Muscle layer of duodenum (tissue), 2 donors: ENCODE measurements at regions not wholly inside any gene's neighbourhood (a gene's known extent, or its start where the extent isn't known, plus 50 kb on each side); places are given as distances from the start of the nearest gene placed in this dataset.

Source experiments
- H3K27ac ChIP-seq: one replicate; pipeline ENCODE4 v1.7.0; 2013; ENCODE audit warnings: mild to moderate bottlenecking, low read length
- H3K27me3 ChIP-seq: one replicate; pipeline ENCODE4 v1.7.0; 2013; ENCODE audit warnings: low read depth, mild to moderate bottlenecking, control low read depth, low read length
- H3K36me3 ChIP-seq, 2 donors: one replicate each; pipeline ENCODE4 v1.7.0; 2013; ENCODE audit warnings: low read length in 2 of 2, control low read depth in 1 of 2, mild to moderate bottlenecking in 1 of 2; ENCODE audit not compliant: insufficient read depth in 2 of 2, control insufficient read depth in 1 of 2
- H3K4me1 ChIP-seq, 2 donors: one replicate each; pipeline ENCODE4 v1.7.0; 2013; ENCODE audit warnings: low read length in 2 of 2, mild to moderate bottlenecking in 2 of 2, control low read depth in 1 of 2, moderate library complexity in 1 of 2; ENCODE audit not compliant: insufficient read depth in 2 of 2, control insufficient read depth in 1 of 2
- H3K4me3 ChIP-seq, 2 donors: one replicate each; pipeline ENCODE4 v1.7.0; 2013; ENCODE audit warnings: low read length in 2 of 2, low read depth in 1 of 2, mild to moderate bottlenecking in 1 of 2
- H3K9me3 ChIP-seq, 2 donors: one replicate each; pipeline ENCODE4 v1.7.0; 2013; ENCODE audit warnings: low read length in 2 of 2, control low read depth in 1 of 2, mild to moderate bottlenecking in 1 of 2; ENCODE audit not compliant: control insufficient read depth in 1 of 2
- donor health status: healthy.

DNA sequence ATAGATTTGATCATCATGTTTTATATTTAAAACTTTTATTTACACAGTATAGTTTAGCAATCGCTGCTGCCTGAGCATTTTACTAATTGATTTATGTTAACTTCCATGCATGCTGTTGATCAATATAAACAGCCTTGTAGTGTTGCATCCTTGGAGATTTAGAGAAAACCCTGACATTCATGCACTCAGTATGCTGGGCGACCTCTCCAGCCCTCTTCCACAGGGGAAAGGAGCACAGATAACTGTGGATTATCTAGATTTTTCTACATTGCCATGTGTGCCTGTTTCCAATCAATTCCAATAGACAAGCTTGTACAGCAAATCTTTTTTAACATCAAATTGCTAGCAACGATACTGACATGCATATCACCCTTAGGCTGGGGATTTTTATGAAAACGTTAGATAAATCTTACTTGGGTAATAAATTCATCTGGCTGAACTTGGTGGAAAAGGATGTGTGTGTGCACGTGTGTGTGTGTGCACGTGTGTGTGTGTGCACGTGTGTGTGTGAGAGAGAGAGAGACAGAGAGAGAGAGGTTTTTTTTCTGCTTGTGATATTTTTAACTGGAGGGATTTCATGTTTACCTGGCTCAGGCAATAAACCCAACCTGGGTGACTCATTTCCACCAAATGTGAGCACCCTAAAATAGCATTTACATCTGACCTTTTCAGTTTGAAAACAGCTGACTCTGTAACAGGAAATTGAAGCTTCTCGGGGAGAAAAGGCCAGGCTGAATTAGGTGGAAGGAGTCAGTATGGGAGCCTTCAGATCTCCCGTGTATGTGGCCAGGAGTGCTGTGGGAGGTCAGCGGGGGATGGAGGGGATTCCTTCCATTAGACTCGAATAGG is 339.8 kb downstream of the PRDM2 start:
- Histone ChIP-seq H3K27ac (no peak overlapping the region), H3K9me3 (peaks cover 5 to 15% of the 10 kb centered on the region in 2 donors), H3K36me3 (no peaks in the 10 kb centered on the region), H3K4me1 (no peaks in the 10 kb centered on the region), H3K27me3 (no peaks in the 10 kb centered on the region), H3K4me3 (no peak overlapping the region)

DNA sequence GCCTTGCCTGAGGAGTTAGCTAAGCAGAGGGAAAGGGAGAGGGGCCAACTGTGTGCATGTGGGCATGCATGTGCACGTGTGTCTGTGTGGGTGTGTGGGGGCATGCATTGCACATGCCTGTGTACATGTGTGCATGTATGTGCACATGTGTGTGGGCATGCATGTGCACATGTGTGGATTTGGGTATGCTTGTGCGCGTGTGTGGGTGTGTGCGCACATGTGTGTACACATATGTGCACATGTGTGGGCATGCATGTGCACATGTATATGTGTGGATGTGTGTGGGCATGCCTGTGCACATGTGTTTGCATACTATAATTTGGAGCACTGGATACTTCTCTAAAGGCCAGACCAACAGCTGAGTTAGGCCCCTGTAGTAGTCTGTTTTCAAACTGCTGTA is 350.0 kb downstream of the PRDM2 start:
- H3K4me1 ChIP-seq, result no peaks in the 10 kb centered on the region
- H3K27ac ChIP-seq, result no peak overlapping the region
- no peaks in the 10 kb centered on the region for H3K9me3 ChIP-seq
- no peak overlapping the region for H3K4me3 ChIP-seq
- no peaks in the 10 kb centered on the region for H3K27me3 ChIP-seq
- no peaks in the 10 kb centered on the region for H3K36me3 ChIP-seq

DNA sequence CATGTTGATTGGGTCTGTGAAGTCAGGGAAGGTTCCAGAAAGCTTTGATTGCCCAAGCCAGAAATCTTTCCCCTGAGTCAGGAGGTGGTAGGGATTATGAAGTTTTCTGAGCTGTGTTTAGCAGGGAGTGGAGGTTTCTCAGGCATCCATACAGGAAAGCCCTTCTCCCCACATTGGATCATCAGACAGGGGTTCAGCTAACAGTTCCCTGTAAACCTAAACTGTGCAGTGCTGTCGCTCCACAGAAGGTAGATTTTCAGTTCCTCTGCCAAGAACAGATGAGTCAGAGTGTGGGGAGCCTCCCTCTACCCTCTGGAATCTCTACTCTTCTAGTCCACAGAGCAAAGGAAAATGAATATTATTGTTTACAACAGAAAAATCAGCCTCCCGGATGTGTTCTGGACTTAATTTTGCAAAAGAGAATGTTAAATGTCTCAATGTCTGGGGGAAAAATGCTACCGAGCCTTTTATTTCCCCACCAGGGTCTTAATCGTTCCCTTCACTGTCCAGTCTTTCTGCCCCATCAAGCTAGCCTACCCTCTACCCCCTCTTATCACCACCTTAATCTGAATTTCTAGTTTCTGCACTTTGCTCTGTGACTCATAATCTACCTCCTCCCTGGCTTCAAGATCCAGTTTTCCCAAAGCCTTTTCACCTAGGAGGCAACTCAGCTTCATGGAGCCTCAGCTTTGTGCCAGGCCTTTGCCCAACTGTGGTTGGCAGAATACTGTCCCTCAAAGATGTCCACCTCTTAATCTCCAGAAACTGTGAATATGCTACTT is 355.6 kb downstream of the PRDM2 start:
- Histone ChIP-seq H3K27ac (no peak overlapping the region), H3K36me3 (no peaks in the 10 kb centered on the region), H3K9me3 (no peaks in the 10 kb centered on the region), H3K27me3 (no peaks in the 10 kb centered on the region), H3K4me3 (no peak overlapping the region), H3K4me1 (peaks cover 0 to 4% of the 10 kb centered on the region in 2 donors)

DNA sequence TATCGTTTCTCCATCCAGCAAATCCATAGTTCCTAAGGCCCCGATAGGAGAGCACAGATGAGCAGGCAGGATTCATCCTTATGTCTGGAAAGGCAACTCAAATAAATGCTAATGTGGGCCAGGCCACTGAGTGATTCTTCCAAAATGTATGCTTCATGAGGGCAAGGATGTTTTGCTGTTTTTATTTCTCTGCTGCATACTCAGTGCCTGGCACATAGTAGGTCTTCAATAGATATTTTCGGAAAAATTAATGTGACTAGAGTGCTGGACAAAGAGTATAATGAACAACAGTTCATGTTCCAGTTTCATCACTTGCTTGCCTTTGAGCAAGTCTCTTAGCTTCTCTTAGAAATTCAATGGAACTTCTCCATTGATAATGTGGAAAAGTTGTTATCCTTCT is 357.7 kb downstream of the PRDM2 start:
- Histone ChIP-seq H3K36me3 (no peaks in the 10 kb centered on the region), H3K4me3 (no peak overlapping the region), H3K4me1 (peaks cover 0 to 4% of the 10 kb centered on the region in 2 donors), H3K9me3 (no peaks in the 10 kb centered on the region), H3K27ac (no peak overlapping the region), H3K27me3 (no peaks in the 10 kb centered on the region)

DNA sequence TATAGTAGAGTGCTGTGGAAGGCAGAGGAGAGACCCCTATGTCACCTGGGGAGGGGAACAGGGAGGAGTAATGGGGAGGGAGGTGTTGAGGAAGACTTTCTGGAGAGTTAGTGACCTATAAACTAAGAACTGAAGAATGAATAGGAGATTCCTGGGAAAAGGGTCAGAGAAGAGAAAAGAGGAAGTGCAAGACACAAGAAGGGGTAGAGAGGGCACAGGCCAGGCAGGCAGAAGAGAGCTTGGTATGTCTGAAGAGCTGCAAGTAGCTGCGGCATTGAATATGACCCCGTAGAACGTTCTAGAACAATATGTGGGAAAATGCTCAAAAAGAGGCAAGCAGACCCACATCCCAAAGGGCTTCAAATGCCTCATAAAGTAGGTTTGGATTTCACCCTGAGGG is 361.2 kb downstream of the PRDM2 start:
- no peak overlapping the region for H3K27ac ChIP-seq
- no peaks in the 10 kb centered on the region for H3K4me1 ChIP-seq
- no peaks in the 10 kb centered on the region for H3K9me3 ChIP-seq
- H3K4me3 ChIP-seq, result no peak overlapping the region
- H3K27me3 ChIP-seq, result no peaks in the 10 kb centered on the region
- H3K36me3 ChIP-seq, result no peaks in the 10 kb centered on the region

DNA sequence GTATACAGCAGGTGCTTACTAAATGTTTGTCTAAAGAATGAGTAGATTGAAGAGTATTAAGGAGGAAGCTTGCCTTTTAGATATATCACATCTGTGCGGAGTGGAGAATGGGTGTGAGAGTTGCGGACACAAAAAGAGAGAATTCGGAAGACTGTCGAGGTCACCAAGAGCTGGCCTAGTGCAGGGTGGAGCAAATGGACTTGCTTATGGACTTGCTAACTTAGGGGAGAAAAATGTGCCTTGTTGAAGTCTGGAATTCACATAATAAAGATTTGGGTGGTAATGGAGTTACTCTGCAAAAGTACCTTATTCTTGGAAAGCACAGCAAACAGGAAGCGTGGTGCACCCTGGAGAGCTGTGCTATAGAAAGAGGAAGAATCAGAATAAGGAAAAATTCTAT is 361.7 kb downstream of the PRDM2 start:
- no peaks in the 10 kb centered on the region for H3K36me3 ChIP-seq
- H3K27ac ChIP-seq, result no peak overlapping the region

DNA sequence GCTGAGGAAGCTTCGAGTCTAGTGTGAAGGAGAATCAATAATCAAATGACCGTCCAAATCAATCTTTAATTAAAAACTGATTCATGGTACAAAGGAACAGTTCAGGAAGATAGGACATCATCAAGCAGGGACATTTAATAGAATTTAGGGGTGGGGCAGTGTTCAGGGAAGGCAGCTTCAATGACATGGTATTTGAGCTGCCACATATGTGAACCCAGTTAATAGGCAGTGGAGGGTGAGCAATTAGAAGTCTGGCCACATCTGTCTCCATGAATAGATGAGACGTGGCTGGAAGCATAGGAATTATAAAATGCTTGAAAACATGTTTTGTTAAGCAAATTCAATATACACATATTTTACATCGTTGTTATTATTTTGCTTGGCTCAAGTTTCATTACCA is 362.7 kb downstream of the PRDM2 start:
- H3K27ac ChIP-seq, result no peak overlapping the region
- no peaks in the 10 kb centered on the region for H3K4me1 ChIP-seq
- H3K36me3 ChIP-seq, result no peaks in the 10 kb centered on the region
- no peaks in the 10 kb centered on the region for H3K9me3 ChIP-seq
- H3K4me3 ChIP-seq, result no peak overlapping the region
- no peaks in the 10 kb centered on the region for H3K27me3 ChIP-seq

More for the DNA sequence above, 361.7 kb downstream of the PRDM2 start:
- no peak overlapping the region for H3K4me3 ChIP-seq
- no peaks in the 10 kb centered on the region for H3K9me3 ChIP-seq
- H3K4me1 ChIP-seq, result no peaks in the 10 kb centered on the region
- H3K27me3 ChIP-seq, result no peaks in the 10 kb centered on the region

DNA sequence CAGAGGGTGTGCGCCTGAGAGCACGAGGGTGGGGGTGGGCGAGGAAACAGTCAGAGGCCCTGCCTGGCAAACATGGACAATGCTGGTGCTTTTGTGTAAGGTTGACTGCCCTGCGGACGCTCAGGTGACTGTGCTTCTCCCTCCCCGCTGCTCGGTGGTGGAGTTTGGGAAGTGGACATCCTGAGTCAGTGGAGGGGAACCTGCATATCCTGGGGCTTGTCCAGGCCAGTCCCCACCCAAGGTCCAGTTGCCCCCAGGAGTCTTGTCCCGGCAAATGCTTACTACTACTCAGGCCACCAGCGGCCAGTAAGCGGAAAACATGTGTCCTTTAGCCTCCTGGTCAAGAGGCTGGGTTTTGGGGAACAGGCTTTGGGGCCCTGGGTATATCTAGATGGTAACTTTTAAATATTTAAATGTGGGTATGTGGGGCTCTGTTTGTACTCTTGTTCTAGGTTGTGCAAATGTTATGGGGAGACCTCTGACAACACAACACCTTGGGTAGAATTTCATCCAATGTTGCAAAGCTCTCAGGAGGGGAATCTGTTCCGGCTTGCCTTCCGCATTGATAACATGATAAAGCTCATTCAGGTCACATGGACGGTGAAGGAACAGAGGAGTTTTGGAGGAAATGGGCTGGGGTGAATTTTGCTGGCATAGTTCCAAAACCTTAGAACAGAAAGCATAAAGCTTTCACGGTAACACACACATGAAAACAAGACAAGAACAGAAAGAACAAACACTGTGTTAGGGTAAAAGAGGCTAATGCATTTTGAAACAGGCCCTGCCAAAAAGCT is 364.9 kb downstream of the PRDM2 start:
- Histone ChIP-seq H3K27me3 (no peaks in the 10 kb centered on the region), H3K9me3 (no peaks in the 10 kb centered on the region), H3K4me1 (no peaks in the 10 kb centered on the region), H3K27ac (no peak overlapping the region), H3K36me3 (no peaks in the 10 kb centered on the region), H3K4me3 (no peak overlapping the region)

DNA sequence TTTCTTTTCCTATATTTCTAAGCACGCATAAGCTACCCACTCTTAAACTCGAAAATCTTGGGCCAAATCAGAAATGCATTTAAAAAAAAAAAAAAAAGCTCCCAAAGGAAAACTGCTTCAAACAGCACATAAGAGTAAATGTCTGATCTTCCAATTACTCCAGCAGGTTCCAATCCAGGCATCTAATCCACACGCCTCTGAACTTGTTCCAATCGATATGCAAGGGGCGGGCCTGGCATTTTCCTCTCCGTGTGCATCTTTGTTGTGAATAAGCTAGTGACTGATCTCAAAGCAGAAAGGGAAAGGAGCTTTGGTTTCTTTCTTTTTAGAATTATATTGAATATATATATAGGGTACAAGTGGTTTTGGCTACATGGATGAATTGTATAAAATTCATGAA is 365.5 kb downstream of the PRDM2 start:
- no peaks in the 10 kb centered on the region for H3K36me3 ChIP-seq
- no peaks in the 10 kb centered on the region for H3K4me1 ChIP-seq
- no peak overlapping the region for H3K4me3 ChIP-seq
- no peak overlapping the region for H3K27ac ChIP-seq
- no peaks in the 10 kb centered on the region for H3K27me3 ChIP-seq
- H3K9me3 ChIP-seq, result no peaks in the 10 kb centered on the region

DNA sequence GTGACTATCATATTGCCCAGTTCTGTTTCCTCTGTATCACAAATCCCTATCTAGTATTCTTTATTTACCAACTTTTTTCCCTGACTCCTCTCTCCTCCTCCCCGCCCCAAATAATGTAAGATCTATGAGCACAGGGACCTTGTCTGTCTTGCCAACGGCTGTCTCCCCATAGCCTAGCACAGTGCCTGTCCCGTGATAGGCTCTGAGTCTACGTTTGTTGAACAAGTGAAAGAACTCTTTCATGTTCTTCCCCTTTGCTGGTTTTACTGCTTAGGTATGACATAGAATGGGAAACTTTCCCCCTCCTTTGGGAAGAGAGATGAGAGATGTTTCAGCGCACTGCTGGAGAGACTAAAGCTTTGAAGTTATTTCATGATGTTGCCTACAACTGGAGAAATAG is 367.0 kb downstream of the PRDM2 start:
- H3K9me3 ChIP-seq, result no peaks in the 10 kb centered on the region
- H3K4me3 ChIP-seq, result no peak overlapping the region
- H3K4me1 ChIP-seq, result no peaks in the 10 kb centered on the region
- H3K36me3 ChIP-seq, result no peaks in the 10 kb centered on the region
- no peaks in the 10 kb centered on the region for H3K27me3 ChIP-seq
- no peak overlapping the region for H3K27ac ChIP-seq

DNA sequence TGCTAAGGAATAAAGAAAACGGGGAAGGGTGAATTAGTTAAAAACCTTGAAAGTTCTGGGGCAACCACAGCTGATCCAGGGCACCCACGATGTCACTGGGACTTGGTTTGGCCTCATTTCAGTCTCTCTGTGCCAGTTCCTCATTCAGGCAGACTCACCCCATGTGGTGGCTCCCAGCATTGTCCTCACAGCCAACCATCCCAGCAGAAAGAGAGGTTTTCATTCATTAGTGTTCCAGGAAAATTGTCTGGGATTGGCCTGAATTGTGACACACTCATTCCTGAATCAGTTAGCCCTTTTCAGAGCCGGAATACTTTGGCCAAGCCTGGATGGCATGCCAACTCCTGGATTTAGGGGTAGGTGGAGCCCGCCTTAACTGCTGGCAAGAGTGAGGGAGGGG is 367.7 kb downstream of the PRDM2 start:
- Histone ChIP-seq H3K9me3 (no peaks in the 10 kb centered on the region), H3K36me3 (no peaks in the 10 kb centered on the region), H3K27ac (no peak overlapping the region), H3K4me3 (no peak overlapping the region), H3K27me3 (no peaks in the 10 kb centered on the region), H3K4me1 (no peaks in the 10 kb centered on the region)
